ENCODE measurements at regions not wholly inside any gene's neighbourhood (a gene's known extent, or its start where the extent isn't known, plus 50 kb on each side); places are given as distances from the start of the nearest gene placed in this dataset.

GRCh38 chr1:218994615-218995014 is 179.1 kb upstream of the LYPLAL1 start:
- H3K4me2 ChIP-seq (ENCODE audit: insufficient read depth, low read length), result no peak overlapping the region
- no peaks in the 10 kb centered on the region for H3K9me1 ChIP-seq (ENCODE audit: control insufficient read depth, insufficient read depth, low read length)
- no peak overlapping the region for H3K4me3 ChIP-seq
- ATAC-seq (no peak), FAIRE-seq (no peak), DNase-seq (ENCODE audit: extremely low read depth in 1 of 4, low spot score in 3 of 4) (no peak)
- intact Hi-C loops (cut with micrococcal nuclease) (no loop called here), in situ Hi-C loops (cut with MboI) (no loop called here)
- ChIA-PET CTCF (ENCODE audit: low intra/inter-chr PET ratio) (no interaction called here), POLR2A (interaction anchor here (1.0 to 1.5 kb wide), 3 partner anchors 19 to 176 kb away, joined by 3 to 4 read pairs (median 3); no protein-coding TSS in a partner anchor)
- H3K27ac ChIP-seq (ENCODE audit: extremely low read depth, low read depth, low read length), result no peak overlapping the region
- H3K79me2 ChIP-seq (ENCODE audit: control insufficient read depth, insufficient read depth, low read length), result no peaks in the 10 kb centered on the region
- H3K9ac ChIP-seq (ENCODE audit: insufficient read depth in 1 of 2, low read depth in 2 of 2, low read length in 2 of 2), result no peak overlapping the region
- H3K36me3 ChIP-seq (ENCODE audit: control insufficient read depth, insufficient read depth, low read length), result no peaks in the 10 kb centered on the region
- no peak overlapping the region for H2AFZ ChIP-seq (ENCODE audit: low read depth, low read length)
- H3K9me3 ChIP-seq (replicated peaks; ENCODE audit: control insufficient read depth, insufficient read depth, low read depth, low read length), result no peaks in the 10 kb centered on the region
- H3K4me1 ChIP-seq (replicated peaks in 1 of 2; ENCODE audit: control insufficient read depth in 2 of 2, insufficient read depth in 2 of 2, low read length in 2 of 2), result no peaks in the 10 kb centered on the region
- no peaks in the 10 kb centered on the region for H4K20me1 ChIP-seq (replicated peaks; ENCODE audit: control insufficient read depth, insufficient read depth, low read length)
- TF ChIP-seq MTA3 (IDR thresholded peaks at IDR 0.05; ENCODE audit: borderline replicate concordance) (no peak), ZC3H8 (IDR thresholded peaks at IDR 0.05) (no peak)
- no TSS peak for BruUV-seq (replicated peaks)
- WGBS (ENCODE audit: insufficient coverage, low coverage, missing lambda C conversion rate), result 0% methylated on average over 1 of the region's 1 CpG
- no peaks in the 10 kb centered on the region for H3K27me3 ChIP-seq (ENCODE audit: control insufficient read depth in 2 of 2, insufficient read depth in 2 of 2, low read length in 2 of 2)

DNA sequence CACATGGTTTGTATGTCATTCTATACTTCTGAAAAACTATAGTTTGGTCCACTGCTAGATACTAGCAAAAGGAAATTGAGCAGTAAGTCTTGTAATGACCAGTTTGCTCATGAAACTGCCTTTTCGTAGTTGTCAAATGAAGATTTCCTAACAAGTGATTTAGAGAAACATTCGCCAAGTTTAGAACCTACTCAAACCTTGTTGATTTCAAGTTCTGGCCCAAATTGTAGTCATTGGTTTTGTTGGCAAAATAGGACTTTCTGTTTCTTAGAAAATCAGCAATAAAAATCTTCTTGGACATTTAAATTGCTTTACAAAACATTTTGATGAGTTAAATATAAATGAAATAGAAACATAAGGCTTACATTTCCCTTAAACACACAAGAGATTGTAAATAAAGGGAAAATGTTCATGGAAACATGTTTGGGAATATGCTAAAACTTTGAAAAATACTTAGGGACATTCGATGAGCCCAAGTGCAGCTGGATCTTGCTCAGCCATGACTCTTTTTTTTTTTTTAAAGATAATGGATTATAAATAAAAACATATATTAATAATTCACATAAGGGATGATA is 178.5 kb upstream of the LYPLAL1 start:
- H3K36me3 ChIP-seq (ENCODE audit: control insufficient read depth, insufficient read depth, low read length), result no peaks in the 10 kb centered on the region
- POLR2A ChIA-PET, result interaction anchor here (1.4 kb wide), 1 partner anchor 28 kb away, joined by 4 read pairs; no protein-coding TSS in a partner anchor
- intact Hi-C loops (cut with micrococcal nuclease) (no loop called here), in situ Hi-C loops (cut with MboI) (no loop called here)
- DNase-seq (ENCODE audit: extremely low read depth in 1 of 4, low spot score in 3 of 4) (no peak), FAIRE-seq (no peak), ATAC-seq (no peak)
- no peaks in the 10 kb centered on the region for H3K27me3 ChIP-seq (ENCODE audit: control insufficient read depth in 2 of 2, insufficient read depth in 2 of 2, low read length in 2 of 2)
- no peaks in the 10 kb centered on the region for H3K9me3 ChIP-seq (replicated peaks; ENCODE audit: control insufficient read depth, insufficient read depth, low read depth, low read length)
- H3K9ac ChIP-seq (ENCODE audit: insufficient read depth in 1 of 2, low read depth in 2 of 2, low read length in 2 of 2), result no peak overlapping the region
- CTCF ChIA-PET (ENCODE audit: low intra/inter-chr PET ratio), result no interaction called here
- no TSS peak for BruUV-seq (replicated peaks)
- H3K4me1 ChIP-seq (replicated peaks in 1 of 2; ENCODE audit: control insufficient read depth in 2 of 2, insufficient read depth in 2 of 2, low read length in 2 of 2), result no peaks in the 10 kb centered on the region
- no peak overlapping the region for H3K27ac ChIP-seq (ENCODE audit: extremely low read depth, low read depth, low read length)
- no peak overlapping the region for H3K4me3 ChIP-seq
- H3K79me2 ChIP-seq (ENCODE audit: control insufficient read depth, insufficient read depth, low read length), result no peaks in the 10 kb centered on the region
- WGBS (ENCODE audit: insufficient coverage, low coverage, missing lambda C conversion rate), result 4% methylated on average over 3 of the region's 3 CpGs
- no peak overlapping the region for H3K4me2 ChIP-seq (ENCODE audit: insufficient read depth, low read length)
- no peaks in the 10 kb centered on the region for H3K9me1 ChIP-seq (ENCODE audit: control insufficient read depth, insufficient read depth, low read length)
- H4K20me1 ChIP-seq (replicated peaks; ENCODE audit: control insufficient read depth, insufficient read depth, low read length), result no peaks in the 10 kb centered on the region
- no peak overlapping the region for H2AFZ ChIP-seq (ENCODE audit: low read depth, low read length)
- TF ChIP-seq MTA2 (IDR thresholded peaks at IDR 0.05; ENCODE audit: low read depth) (no peak), POU5F1 (IDR thresholded peaks at IDR 0.05; ENCODE audit: borderline replicate concordance, low read depth, low read length, partially characterized antibody) (no peak), MGA (IDR thresholded peaks at IDR 0.05) (no peak)
